CD4-positive, alpha-beta T cell treated with Interleukin-4 for 4 hours (primary cell): ENCODE measurements at regions not wholly inside any gene's neighbourhood (a gene's known extent, or its start where the extent isn't known, plus 50 kb on each side); places are given as distances from the start of the nearest gene placed in this dataset.

Source experiments
- DNase-seq: peaks from one replicate; pipeline ENCODE4 v3.0.0-alpha.2; 2020

DNA sequence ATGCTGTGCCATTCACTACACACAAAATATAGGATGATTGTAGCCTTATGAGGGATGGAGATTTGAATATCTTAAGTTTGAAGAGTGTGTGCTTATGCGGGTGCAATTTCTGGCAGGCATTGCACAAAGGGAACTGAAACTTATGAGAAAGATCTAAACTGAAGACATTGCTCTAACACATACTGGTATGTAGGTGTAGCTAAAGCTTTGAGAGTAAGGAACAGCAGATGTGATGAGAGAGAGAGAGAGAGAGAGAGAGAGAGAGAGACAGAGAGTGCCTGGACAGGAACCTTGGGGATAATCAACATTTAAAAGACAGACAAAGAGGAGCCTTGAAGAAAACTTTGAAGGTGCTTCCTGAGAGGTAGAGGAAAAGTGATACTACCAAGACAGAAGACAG, 379.7 kb downstream of the SPRY1 start:
- DNase-seq, result no peak

DNA sequence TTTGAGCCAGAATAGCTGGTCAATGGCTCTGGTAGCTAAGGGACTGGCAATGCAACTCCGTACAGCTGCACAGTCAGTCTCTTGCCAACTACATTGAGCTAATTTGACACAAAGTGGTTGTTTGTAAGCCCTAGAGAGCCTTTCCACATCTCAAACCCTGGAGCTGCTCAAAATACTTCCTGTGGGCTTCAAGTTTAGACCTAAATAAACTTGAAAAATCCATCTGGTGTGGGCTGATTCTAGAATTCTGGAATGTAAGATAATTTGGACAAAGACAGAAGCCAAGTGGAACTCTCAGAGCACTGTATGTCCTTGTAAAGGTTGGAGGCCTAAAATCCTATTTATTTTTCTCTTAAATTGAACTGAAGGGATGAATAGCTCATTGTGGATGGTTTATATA, 380.8 kb downstream of the SPRY1 start:
- no peak for DNase-seq

DNA sequence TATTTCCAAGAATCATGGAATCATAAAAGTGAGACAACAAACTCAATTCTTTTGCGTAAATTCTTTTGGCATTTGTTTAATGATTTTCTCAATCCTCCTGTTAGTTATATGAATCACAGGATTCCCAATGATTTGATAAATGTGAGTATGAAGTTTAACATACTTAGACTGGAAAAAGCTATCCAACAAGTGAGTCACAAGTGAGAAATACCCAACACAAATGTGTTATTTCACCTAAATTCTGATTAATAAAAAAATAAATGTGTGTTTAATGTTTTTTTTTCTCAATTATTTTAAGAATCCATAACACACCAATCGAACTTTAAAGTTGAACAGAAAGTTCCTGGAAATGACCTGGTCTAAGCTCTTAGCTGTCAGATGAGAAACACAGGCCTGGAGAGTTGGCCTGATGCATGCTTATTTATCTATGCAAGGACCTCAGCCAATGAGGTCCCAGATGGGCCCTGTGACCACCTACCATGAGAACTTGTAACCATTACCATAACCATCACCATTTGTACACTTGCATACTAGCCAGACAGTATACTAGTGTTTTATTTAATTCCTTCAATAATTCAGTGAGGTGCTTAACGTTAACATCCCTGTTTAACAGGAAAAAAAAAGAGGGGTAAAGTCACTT, 386.7 kb downstream of the SPRY1 start:
- no peak for DNase-seq

DNA sequence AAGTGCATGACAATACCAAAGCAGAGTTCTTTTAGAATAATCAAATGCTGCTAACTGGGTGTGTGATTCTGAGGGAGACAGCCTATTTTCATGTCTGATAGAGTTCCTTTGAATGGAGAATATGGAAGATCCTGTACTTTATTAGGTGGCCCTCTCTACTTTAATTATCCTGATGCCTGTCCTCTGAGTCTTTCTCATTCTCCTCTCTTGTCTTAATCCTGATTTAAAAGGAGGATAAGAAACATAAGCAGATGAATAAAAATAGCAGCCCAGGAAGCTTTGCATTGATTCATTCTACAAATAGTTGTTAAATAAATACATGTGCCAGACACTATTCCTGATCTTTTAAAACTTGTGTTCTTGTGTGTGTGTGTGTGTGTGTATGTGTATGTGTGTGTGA, 387.3 kb downstream of the SPRY1 start:
- DNase-seq, result no peak

DNA sequence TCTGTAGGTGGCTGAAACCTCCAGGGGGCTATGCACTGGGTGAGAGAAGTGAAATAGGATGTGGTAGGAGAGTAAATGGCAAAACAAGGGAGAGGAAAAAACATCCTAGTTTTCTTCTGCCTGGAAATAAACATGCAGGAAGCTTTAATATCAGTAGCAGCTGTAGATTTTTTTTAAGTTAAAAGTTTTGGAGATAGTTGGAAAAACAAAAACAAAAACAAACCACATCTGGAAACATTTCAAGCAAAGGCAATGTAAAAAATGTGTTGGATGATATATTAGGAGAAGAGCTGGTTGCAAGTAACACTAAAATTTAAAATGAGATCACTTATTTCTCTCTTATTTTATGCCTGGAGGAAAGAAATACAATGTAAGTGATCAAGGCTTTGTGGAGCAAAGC, 388.0 kb downstream of the SPRY1 start:
- DNase-seq, result no peak

DNA sequence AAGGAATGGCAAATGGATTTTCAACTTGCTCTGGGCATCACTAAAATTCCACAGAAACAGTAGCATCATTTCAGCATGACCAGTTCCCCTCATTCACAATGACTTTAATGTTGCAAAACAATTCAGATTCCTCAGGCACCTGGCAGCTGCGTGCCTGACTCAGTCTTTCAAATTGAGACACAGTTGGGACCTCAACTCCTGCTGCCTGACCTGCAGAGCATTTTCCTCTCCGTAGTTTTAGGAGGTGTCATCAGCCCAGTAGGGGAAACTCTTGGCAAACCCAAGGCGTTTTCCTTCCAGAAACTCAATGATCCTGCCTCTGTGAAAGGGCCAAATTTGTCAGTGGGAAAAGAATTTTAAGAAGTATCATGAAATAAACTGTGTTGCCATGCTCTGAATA, 388.9 kb downstream of the SPRY1 start:
- no peak for DNase-seq

DNA sequence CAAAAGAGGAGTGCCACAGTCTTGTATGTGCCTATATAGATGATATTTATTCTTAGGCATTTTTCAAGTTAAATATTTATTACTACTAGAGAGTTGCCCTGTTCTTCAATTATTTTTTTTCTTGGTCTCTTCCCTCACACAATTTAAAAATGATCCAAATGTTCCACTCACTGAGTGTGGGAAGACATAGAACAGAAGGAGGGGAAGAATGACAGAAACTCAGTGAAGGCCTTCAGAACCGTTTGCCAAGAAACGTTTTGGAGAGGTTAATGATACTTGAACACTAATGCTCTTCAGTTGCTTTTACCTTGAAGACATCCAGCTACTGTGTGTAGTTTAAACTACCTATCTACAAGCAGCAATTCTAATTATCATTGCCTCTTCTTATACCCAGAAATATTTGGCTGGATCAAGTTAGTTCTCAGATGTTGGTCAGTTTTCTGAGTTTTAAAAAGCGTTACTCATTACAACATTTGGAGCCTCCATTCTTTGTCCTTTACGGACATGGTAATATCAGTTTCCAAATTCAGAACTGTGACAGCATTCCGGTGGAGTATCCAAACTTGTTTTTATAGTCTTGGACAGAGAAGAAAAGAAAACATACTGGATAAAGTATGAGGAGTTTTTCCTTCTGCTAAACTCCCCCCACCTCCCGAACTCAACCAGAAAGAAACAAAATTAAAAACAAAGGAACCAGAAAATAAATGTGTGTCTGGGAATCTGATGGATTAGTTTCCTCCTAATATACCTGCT, 389.7 kb downstream of the SPRY1 start:
- no peak for DNase-seq

DNA sequence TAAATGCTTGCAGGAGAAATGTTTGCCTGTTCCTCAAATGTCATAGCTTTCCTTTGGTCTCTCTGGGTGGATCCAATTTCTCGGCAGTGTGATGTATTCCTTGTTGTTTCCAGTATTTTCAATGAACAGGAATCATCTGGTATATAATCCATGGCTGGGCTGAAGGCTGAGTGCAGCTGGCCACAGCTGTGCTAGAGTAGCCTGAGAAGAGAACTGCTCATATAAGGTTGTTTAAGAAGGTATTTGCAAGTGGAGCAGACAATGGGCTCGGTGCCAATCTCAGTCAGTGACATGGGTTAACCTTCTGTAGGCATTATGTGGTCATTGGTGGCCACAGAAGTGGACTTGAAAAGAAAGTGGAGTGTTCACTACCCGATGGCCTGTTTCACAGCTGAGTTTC, 390.3 kb downstream of the SPRY1 start:
- no peak for DNase-seq

DNA sequence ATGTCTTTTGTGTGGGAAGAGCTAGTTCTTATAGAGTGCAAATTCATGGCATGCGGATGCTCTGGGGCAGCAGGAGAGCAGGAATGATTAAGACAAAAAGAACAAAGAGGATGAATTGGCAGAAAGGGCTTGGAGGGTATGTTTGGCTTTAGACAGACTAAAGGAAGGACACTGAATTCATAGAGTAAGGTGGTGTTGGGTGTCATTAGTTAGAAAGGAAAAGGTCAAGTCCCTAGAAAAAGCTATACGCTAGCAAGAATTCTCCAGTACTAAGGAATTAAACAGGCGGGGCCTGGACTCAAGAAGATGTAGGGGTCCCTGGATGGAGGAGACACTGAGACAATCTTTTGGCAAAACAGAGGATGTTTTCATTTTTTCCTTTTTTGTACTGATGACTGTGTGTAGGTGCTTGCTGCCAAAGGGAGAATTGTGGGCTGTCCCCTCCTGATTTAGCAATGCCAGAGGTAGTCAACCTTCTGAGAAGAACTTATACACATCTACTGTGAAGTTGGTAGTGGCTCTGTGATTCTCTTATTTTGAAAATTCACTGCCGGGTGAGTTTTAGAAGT, 391.0 kb downstream of the SPRY1 start:
- no peak for DNase-seq

DNA sequence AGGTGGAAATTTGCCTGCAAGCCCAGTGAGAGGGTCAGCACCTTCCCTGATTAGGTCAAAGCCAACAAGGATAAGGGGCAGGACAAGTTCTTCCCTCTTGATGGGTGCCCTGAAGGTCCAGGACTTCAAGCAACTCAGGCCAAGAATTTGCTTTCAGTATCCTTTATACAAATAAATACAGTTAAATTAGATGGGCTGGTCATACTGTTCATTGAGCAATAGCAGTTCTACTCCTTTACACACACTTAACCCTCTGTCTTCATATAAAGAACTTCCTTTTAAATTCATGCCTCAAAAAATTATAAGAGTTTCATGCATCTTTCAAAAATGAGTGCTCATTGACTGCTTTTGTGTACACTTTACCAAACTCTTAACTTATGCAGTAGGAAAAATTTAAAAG, 392.0 kb downstream of the SPRY1 start:
- no peak for DNase-seq

DNA sequence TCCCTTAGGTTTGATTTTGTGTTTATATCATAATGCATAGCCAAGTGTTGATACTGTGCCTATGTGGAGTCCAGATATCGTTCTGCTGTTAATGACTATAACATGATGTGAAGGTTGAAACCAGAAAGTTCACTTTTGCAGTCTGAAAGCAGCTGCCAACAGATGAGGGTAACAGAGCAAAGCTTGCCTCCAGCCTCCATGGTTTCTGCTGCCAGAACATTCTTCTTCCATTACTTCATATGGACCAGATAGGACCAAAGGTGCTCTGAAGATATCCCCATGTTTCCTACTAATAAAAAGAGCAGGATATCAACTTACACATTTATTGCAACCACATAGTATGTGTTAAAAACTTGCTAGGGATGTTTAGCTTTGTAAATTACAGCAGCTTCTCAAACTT, 394.1 kb downstream of the SPRY1 start:
- no peak for DNase-seq

DNA sequence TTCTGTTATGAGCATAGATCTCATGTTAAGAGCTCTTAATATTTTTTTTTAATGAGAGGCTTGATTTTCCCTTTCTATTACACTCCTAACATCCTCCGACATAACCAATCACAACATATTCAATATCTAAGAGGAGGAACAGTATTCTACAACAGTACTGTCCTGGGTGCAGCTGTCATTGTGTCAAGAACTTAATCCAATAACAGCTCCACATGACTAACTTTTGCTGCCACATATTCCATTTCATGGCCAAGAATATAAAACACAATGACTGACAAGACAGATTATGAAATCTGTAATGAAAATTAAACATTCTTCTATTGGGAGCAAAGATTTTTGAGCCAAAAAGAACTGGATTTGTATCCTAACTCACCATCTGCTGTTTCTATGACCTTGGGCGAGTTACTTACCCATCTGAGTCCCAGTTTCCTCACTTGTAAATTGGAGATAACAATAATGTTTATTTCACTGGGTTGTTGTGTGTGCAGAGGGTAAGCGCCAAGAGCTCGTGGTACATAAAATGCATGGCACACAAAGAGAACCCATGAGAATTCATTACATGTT, 405.6 kb downstream of the SPRY1 start:
- no peak for DNase-seq

DNA sequence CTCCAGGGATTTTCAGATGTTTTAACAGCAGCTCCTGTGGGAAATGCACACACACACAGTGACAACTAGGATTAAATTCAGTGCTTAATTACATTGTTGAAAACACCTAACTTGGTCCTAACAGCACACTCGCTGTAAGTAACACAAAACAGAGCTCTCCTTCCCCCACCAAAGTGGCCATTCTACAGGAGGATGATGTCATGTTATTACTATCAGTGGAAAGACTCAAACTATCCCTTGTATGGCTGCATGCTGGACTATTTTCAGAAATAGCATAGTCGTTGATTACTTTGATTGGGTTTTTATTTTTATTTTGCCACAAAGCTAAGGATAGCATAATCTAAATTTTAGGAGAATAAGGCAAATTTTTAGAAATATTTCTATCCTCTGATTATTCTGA, 406.3 kb downstream of the SPRY1 start:
- no peak for DNase-seq

DNA sequence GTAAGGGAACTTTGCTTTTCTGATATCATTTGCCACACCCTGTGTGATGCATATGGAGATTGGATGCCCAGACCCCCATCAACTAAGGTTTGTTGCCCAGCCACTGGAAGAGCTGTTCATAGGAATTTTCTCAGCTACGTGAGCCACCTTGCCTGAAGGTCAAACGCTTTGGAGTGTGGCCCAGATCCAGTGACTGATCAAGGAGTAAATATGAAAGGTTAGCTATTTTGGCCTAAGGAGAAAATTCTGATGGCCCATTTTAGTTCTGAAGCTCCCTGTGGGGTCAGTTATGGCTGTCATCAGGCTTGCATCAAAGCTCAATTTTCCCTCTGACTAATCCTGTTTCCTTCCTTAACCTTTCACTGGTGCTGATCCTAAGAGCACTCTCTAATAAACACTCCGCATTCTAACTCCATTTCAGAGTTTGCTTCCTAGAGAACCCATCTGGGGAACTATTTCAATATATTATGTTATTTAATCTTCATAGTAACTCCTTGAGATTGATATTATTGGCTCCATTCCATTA, 407.7 kb downstream of the SPRY1 start:
- DNase-seq, result no peak

DNA sequence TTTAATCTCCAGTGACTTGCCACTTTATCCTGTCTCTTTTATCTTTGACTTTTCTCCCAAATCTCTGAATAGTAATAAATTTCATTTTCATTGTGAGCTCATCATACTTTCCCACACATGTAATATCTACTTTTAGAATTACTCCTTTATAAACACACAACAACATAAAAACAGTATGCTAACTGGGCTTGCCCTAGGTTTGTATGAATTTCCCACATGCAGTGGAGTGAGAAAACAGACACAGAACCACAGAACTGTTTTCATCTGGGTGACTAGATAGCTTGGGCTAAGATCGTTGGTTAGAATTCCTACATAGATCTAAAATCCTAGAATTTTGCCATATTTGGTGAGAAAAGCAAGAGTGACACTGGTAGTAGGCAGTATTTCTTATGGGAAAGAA, 409.5 kb downstream of the SPRY1 start:
- DNase-seq, result no peak

DNA sequence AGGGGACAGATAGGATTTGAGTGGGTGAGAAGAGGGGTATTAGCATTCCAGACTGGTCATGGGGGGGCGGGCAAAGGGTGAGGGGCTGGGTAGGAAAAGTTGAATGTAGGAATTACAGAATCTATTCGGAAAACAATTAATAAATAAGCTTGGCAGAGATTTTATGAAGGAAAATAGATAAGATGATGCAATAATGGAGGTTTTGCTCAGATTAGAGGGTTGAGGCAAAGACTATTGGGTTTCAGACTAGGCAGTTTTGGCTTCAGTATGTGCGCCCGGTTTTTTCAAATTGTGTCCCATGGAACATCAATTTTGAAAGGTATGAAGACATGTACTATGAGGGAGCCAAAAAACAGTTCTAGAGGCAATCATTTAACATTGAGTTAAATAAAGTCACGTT, 410.6 kb downstream of the SPRY1 start:
- no peak for DNase-seq

DNA sequence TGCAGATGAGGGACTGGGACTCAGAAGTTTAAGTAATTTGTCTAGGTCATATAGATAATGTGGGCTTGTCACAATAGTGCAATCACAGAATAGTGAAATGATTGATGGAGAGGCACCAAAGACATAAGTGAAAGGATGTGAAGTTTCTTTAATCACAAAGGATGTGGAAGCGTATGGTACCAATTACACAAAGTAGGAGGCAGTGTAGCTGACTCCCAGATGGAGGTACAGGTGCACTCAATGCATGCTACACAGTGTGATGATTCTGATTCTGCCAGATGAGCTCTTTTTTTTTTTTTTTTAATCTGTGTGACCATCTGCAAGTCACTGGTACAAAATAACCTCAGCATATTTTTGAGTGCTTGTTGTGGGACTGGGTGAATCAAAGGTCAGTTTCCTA, 411.3 kb downstream of the SPRY1 start:
- DNase-seq, result no peak

DNA sequence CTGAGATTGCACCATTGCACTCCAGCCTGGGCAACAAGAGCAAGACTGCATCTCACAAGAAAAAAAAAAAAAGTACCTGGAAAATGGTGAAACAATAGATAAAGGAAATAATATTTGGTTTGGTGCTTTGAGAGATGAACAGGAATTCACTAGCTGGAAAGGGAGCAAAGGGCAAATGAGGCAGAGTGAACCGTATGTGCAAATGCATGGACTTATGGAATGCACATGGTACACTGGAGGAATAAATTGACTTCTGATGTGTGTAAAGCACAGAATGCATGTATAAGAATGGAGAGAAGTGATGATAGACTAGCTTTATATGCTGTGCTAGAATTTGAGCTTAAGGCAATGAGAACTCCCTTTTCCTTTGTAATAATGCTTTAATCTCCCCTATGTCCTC, 413.3 kb downstream of the SPRY1 start:
- no peak for DNase-seq

DNA sequence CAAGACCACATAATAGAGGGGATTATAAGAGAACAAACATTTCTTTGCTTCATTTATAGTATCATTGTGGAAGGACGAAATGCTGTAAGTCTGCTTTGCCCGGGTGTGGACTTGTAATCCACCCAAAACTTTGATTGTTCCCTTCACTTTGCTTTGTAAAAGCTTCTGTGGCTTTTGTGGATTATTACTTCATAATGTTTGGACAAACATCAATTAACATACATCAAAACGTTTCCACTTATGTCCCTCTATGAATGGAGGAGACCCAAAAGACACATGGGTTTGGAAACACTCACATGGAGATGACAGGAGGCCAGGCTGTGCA, 415.4 kb downstream of the SPRY1 start:
- no peak for DNase-seq

DNA sequence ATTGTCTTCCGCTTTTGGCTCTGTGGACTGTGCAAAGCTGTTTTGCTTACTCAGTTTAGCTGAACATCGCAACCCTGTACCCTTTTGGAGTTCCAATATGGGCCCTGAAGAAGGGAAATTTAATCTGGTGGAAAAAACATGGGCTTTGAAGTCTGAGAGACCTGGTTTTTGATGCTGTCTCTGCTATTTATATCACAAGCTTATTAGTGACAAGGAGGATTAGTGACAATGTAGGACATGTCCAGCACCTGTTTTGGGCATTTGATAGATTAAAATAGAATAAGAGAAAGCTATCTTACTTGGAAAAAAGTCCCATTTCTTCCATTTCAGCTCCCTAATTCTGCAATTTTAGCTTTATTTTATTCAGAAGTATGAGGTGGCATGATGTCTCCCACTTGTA, 417.3 kb downstream of the SPRY1 start:
- no peak for DNase-seq

DNA sequence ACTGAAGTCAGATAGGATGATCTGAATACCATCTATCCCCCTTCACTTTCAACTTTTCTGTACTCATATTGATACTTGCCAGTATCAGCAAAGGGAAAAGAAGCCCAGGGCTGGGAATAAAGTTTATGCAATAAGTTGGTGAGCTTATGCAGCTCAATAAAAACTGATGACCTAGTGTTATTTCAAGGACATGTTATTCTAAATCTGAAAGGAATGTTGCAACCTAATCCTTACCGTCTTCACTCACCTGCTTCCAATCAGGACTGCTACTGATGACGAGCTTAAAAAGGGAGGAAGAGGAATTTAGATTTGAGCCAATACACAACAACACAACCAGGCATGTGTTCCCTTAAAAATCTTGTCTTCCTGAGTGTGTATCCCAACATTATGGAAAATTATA, 419.9 kb downstream of the SPRY1 start:
- no peak for DNase-seq

DNA sequence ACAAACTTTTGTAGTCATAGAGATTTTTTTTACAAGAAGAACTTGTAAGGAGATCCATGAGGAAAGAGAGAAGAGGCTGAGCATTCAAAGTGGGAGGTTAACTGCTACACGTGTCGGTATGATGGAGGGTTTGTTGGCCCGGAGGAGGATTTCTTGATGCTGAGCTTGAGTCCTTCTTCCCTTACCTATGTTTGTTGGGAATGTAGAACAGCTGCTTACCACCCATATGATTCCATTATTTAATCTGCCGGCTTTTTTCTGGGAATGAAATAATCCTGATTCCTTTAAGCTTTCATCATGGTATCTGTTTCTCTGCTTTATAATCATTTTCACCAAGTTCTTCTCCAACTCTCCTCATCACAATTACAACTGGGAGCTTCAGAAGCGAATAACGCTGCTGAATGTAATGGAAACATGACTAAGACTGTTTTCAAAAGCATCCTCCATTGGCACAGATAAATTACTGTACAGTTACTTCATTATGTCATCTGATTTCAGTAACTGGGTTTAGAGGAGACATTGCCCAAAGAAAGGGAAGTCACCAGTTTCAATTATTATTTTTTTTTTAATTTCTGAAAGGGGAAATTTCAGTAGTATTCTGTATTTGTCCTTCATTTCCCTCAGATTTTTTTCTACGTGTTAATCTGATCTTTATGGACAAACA, 420.6 kb downstream of the SPRY1 start:
- no peak for DNase-seq

DNA sequence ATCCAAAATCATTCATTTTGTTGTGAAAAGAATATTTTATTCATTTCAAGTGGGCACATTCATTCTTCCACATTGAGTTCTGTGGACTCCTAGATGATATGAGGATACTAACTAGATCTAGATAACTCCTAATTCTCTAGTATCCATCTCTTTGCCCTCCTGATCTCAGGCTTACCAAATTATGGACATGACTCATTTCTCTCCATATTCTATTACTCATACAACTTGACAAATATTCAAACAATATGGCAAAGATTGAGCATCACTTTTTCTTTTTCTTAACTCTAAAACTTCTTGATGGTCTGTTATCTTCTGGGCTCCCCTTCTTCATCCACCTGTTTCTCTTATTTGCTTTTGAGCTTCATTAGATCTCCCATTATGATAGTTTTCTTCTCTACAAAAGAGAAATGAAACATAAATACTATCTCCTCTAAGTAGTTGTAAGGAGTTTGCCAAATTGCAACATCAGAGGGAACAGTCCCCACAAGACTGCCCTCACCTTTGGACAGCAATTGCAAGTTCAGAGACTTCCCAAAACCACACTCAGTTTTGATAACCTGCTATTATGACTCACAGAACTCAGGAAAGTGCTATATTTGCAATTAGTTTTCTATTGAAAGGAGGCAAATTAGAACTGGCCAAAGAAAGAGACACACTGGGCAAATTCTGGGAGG, 422.9 kb downstream of the SPRY1 start:
- DNase-seq, result no peak
